Epithelial cell of esophagus (primary cell): ENCODE measurements at regions not wholly inside any gene's neighbourhood (a gene's known extent, or its start where the extent isn't known, plus 50 kb on each side); places are given as distances from the start of the nearest gene placed in this dataset.

Experiments used
- DNase-seq: peaks from one replicate; pipeline ENCODE4 v3.0.0; 2010; ENCODE audit warnings: low read depth
- H3K4me3 ChIP-seq: 2 replicates; pipeline ENCODE4 v1.5.1; 2011; ENCODE audit warnings: mild to moderate bottlenecking, low read length, control low read depth
- TF ChIP-seq, protein P1 (sequence below): IDR thresholded peaks from 2 replicates; pipeline ENCODE4 v1.5.1; 2011; ENCODE audit warnings: low read depth, mild to moderate bottlenecking, low read length, control low read depth, inconsistent platforms; ENCODE audit not compliant: insufficient read depth; ENCODE audit errors: missing control alignments

DNA sequence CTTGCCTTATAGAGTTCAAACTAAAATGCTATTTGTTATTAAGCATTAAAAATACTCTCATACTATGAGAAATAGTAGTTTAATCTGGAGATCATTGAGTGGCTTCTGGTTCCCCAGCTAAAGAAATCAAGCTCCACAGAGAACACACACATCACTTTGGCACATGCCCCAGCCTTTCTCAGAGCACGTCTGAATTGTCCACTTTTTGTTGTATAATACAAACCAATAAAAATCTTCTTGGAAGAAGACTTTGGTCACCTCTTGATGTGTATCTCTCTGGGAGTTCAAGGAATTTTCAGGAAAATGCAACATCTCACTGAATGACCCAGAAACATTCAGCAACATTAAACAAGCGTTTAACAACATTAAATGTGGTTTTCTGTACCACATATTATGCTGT lies 413.9 kb downstream of the GALC start:
- no peak overlapping the region for H3K4me3 ChIP-seq
- TF ChIP-seq, protein P1, sequence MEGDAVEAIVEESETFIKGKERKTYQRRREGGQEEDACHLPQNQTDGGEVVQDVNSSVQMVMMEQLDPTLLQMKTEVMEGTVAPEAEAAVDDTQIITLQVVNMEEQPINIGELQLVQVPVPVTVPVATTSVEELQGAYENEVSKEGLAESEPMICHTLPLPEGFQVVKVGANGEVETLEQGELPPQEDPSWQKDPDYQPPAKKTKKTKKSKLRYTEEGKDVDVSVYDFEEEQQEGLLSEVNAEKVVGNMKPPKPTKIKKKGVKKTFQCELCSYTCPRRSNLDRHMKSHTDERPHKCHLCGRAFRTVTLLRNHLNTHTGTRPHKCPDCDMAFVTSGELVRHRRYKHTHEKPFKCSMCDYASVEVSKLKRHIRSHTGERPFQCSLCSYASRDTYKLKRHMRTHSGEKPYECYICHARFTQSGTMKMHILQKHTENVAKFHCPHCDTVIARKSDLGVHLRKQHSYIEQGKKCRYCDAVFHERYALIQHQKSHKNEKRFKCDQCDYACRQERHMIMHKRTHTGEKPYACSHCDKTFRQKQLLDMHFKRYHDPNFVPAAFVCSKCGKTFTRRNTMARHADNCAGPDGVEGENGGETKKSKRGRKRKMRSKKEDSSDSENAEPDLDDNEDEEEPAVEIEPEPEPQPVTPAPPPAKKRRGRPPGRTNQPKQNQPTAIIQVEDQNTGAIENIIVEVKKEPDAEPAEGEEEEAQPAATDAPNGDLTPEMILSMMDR, result no peak
- DNase-seq, result no peak

DNA sequence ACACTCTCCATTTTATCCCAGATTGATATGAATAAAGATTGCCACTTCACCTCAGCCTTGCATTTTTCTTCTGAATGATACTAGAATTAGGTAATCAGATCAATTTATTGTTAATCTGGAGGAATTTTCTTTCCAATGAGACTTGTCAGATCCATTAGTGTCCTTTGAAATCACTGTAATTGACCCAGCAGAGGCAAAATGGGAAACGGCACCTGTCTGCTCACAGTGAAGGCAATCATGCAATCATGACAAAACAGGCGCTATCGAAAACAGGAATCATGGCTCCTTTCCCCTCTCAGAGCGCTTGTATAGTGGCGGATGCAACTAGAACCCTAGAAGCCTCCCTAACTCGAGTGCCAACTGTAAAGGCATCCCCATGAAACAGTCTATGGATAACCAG lies 417.6 kb downstream of the GALC start:
- DNase-seq, result no peak
- no peak overlapping the region for H3K4me3 ChIP-seq
- TF ChIP-seq, protein P1, result no peak

DNA sequence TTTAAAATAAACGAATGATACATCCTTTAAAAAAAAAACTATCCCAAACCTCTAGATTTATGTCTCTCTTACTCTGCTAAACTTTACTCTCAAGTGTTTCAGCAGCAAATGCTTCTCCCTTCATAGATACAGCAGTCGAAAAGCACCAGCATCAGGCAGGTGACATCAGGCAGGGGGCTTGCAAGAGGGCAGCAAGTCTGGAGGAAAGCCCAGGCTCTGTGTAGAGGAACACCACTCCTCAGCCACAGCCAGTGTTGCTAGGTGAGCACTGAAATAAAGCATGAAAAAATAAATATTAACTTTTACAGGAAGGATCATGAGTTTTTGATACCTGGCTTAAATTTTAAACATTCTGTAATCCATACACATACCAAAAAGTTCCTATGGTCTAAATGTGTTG lies 419.4 kb downstream of the GALC start:
- DNase-seq, result no peak
- no peak overlapping the region for H3K4me3 ChIP-seq
- TF ChIP-seq, protein P1, result no peak

DNA sequence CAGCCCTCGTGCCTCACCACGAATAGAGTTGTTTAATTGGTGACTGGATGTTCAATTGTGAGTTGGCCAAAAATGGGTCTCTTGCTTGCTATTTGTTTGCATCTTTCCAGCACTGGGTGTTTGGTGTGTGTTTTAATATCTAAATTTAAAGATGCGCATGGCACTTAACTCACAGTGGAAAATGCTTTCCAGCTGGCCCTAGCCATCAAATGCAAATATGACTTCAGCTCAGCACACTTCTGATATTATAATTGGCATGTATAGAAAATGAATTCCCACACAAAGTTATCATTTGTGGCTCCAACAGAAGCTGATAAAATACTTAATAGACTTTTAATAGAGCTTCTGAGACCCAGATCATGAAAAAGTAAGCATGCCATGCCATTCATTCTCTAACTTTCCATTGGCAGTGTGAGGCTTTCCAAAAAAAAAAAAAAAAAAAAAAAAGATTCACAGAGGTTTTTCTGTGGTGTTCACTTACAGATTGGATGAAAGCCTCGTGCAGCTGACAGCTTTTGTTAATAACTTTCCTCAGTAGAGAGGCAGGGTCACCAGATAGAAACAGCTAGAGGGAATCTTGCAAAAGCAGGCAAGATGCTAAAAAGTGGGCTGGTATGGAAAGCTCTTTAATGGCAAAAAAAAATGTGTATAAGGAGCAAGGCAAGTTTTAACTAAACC lies 425.2 kb downstream of the GALC start:
- no peak overlapping the region for H3K4me3 ChIP-seq
- TF ChIP-seq, protein P1, result no peak
- no peak for DNase-seq

DNA sequence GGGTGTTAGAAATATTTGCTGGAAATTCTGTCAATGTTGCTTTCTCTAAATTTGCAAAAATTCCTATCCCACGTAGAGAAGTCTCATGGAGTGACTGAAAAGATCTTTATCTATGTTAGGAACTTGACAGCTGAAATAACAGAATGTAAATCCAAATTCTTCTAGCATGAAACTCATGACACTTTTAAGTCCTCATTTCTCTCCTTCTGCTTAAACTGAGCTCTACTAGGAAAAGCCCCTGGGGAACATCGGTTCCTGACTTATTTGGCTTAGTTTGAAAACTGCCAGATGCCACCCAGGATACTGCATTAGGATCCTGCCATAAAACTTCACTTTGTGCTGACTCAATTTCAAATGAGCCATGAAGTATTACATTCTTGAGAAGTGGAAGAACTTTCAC lies 426.0 kb downstream of the GALC start:
- TF ChIP-seq, protein P1, result no peak
- DNase-seq, result no peak

DNA sequence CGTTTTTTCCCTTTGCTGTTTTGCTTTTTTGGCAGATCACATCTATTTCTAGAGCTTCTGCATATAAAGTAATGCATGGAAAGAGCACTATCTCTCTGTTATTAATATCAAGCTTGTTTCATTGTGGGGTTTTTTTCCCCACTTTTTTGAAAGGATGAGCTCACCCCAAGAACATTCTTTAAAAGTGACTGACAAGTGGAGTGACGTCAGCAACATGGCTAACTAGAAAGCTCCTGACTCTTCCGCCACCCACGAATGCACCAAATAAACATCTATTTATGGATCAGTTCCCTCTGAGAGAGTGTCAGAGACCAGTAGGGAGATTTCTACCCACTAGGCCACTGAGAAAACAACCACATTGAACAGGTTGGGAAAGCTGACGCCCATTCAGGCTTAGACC lies 445.4 kb downstream of the GALC start:
- DNase-seq, result no peak
- TF ChIP-seq, protein P1, result no peak
- H3K4me3 ChIP-seq, result no peak overlapping the region

More for the DNA sequence above, 426.0 kb downstream of the GALC start:
- H3K4me3 ChIP-seq, result no peak overlapping the region

DNA sequence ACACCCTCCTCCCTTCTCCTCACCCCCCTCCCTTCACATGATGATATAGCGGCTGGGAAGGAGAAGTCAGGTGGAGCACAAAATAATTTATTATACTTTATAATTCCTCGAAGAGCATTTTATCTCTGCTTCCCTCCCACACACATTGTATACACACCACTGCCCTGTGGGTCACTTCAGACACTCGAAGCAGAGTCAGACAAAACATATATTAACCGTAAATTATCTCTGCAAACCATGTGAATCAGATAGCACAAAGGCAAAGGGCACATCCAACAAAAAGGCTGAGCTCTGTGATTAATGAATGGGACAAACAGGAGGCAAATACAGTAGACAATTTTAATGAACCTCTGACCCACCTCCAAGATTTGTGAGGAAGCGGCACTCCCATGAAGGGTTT lies 450.7 kb downstream of the GALC start:
- TF ChIP-seq, protein P1, result no peak
- H3K4me3 ChIP-seq, result no peak overlapping the region
- no peak for DNase-seq
